K562 (cell line): ENCODE measurements at regions not wholly inside any gene's neighbourhood (a gene's known extent, or its start where the extent isn't known, plus 50 kb on each side); places are given as distances from the start of the nearest gene placed in this dataset.

Source experiments
- CTCF ChIP-seq, 3 experiments: IDR thresholded peaks in 2 of 3; conservative IDR thresholded peaks in 1 of 3; 2 replicates each; pipeline ENCODE4 v1.5.1; 2011 to 2012; ENCODE audit warnings: low read length in 3 of 3, mild to moderate bottlenecking in 3 of 3, control low read depth in 2 of 3, improper control_type of control experiment in 1 of 3, inconsistent platforms in 1 of 3, low read depth in 1 of 3, mixed read lengths in 1 of 3, moderate library complexity in 1 of 3; ENCODE audit not compliant: insufficient read depth in 2 of 3
- EP400 ChIP-seq: fragments of 450-650 bp; IDR thresholded peaks from 2 replicates; pipeline ENCODE4 v1.6.1; 2017; ENCODE audit warnings: antibody characterized with exemption, mild to moderate bottlenecking, moderate library complexity
- HDAC1 ChIP-seq, 2 experiments: fragments of 450-650 bp; IDR thresholded peaks; 2 replicates each; pipeline ENCODE4 v1.6.1; 2016 to 2017; ENCODE audit warnings: inconsistent platforms in 1 of 2, mild to moderate bottlenecking in 1 of 2, moderate library complexity in 1 of 2
- KAT7 ChIP-seq: sonication (generic); formaldehyde crosslinking; IDR thresholded peaks from 2 replicates; pipeline ENCODE4 v1.8.0; 2022; ENCODE audit warnings: missing genetic modification reagents, mild to moderate bottlenecking, borderline replicate concordance
- MAFK ChIP-seq: IDR thresholded peaks from 2 replicates; pipeline ENCODE4 v1.6.1; 2011; ENCODE audit warnings: low read length, improper control_type of control experiment
- PRDM10 ChIP-seq: fragments of 450-650 bp; IDR thresholded peaks from 2 replicates; pipeline ENCODE4 v1.6.1; 2018; ENCODE audit not compliant: partially characterized antibody
- SETDB1 ChIP-seq: IDR thresholded peaks from one replicate; pipeline ENCODE4 v1.6.1; 2012; ENCODE audit warnings: low read length, control low read depth, inconsistent platforms
- ZFX ChIP-seq: sonication (generic); formaldehyde crosslinking; IDR thresholded peaks from 2 replicates; pipeline ENCODE4 v1.8.0; 2022; ENCODE audit warnings: mild to moderate bottlenecking, missing genetic modification reagents, moderate library complexity
- ZNF398 ChIP-seq: fragments of 250-450 bp; sonication (Bioruptor Pico); IDR thresholded peaks from 2 replicates; pipeline ENCODE4 v1.8.0; 2021; ENCODE audit warnings: moderate library complexity, mild to moderate bottlenecking, inconsistent platforms

DNA sequence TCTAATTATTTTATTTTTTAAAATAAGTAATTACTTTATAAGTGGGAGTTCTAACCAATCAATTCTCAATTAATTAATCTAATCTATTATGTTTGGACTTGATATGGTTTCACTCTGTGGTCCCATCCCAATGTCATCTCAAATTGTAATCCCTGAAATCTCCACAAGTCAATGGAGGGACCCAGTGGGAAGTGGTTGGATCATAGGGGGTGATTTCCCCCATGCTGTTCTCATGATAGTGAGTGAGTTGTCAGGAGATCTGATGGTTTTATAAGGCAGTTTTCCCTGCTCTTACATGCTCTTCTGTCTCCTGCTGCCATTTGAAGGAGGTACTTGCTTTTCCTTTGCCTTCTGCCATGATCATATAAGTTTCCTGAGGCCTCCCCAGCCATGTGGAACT is 836.1 kb downstream of the GALC start:
- TF ChIP-seq EP400 (no peak), ZNF398 (no peak), KAT7 (CRISPR knock-in tag) (no peak), PRDM10 (no peak), CTCF (IDR thresholded peaks at IDR 0.05 in 2 of 3, conservative IDR thresholded peaks at IDR 0.05 in 1 of 3; ENCODE audit: insufficient read depth in 2 of 3, low read depth in 1 of 3, low read length in 3 of 3) (no peak), SETDB1 (no peak), MAFK (no peak), HDAC1 (IDR thresholded peaks at IDR 0.05) (no peak), ZFX (no peak)
